SK-N-SH treated with all-trans-retinoic acid at 6 μM for 48 hours (cell line): ENCODE measurements at regions not wholly inside any gene's neighbourhood (a gene's known extent, or its start where the extent isn't known, plus 50 kb on each side); places are given as distances from the start of the nearest gene placed in this dataset.

ENCODE experiments used
- ARNTL ChIP-seq: fragments of 450-650 bp; formaldehyde crosslinking; IDR thresholded peaks from 2 replicates; pipeline ENCODE4 v1.5.0; 2020; ENCODE audit warnings: low read depth, mild to moderate bottlenecking, moderate library complexity, borderline replicate concordance
- ESRRG ChIP-seq: fragments of 250-450 bp; sonication (Bioruptor Pico); IDR thresholded peaks from 2 replicates; pipeline ENCODE4 v1.6.1; 2021; ENCODE audit warnings: mild to moderate bottlenecking
- RARB ChIP-seq: fragments of 250-450 bp; sonication (Bioruptor Pico); IDR thresholded peaks from 2 replicates; pipeline ENCODE4 v1.8.0; 2021; ENCODE audit warnings: mild to moderate bottlenecking, moderate library complexity
- TCF4 ChIP-seq: fragments of 250-450 bp; sonication (Bioruptor Pico); IDR thresholded peaks from 2 replicates; pipeline ENCODE4 v1.8.0; 2021; ENCODE audit warnings: mild to moderate bottlenecking, moderate library complexity, borderline replicate concordance
- ZC3H10 ChIP-seq: fragments of 250-450 bp; sonication (Bioruptor Pico); IDR thresholded peaks from 2 replicates; pipeline ENCODE4 v1.5.1; 2021; ENCODE audit warnings: mild to moderate bottlenecking, moderate library complexity
- ZFP3 ChIP-seq: fragments of 250-450 bp; sonication (Bioruptor Pico); IDR thresholded peaks from 2 replicates; pipeline ENCODE4 v1.5.0; 2020; ENCODE audit warnings: mild to moderate bottlenecking, moderate library complexity
- ZFP30 ChIP-seq: fragments of 450-650 bp; formaldehyde crosslinking; IDR thresholded peaks from 2 replicates; pipeline ENCODE4 v1.5.0; 2022; ENCODE audit warnings: mild to moderate bottlenecking, moderate library complexity
- ZNF8 ChIP-seq: fragments of 450-650 bp; formaldehyde crosslinking; IDR thresholded peaks from 2 replicates; pipeline ENCODE4 v1.5.0; 2020; ENCODE audit warnings: mild to moderate bottlenecking, moderate library complexity
- TF ChIP-seq, protein P1 (sequence below): fragments of 250-450 bp; sonication (Bioruptor Pico); IDR thresholded peaks from 2 replicates; pipeline ENCODE4 v1.5.0; 2020; ENCODE audit warnings: mild to moderate bottlenecking, moderate library complexity

DNA sequence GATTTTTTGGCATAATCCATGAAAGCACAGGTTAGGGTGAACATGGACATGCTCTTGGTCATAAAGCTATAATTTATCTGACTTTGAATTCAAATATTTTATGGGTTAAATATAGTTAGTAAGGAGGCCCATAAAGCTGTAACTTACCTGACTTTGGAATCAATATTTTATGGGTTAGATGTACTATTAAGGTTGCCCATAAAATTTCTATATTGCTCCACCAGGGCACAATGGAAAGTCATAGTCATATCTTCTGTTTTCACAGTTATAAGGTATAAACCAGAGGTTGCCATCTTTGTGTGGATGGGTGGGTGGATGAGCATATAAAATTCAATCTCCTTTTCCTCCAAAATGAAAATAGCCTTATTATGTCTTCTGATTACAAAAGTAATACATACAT lies 120.5 kb upstream of the ADAMTSL1 start:
- TF ChIP-seq, protein P1, sequence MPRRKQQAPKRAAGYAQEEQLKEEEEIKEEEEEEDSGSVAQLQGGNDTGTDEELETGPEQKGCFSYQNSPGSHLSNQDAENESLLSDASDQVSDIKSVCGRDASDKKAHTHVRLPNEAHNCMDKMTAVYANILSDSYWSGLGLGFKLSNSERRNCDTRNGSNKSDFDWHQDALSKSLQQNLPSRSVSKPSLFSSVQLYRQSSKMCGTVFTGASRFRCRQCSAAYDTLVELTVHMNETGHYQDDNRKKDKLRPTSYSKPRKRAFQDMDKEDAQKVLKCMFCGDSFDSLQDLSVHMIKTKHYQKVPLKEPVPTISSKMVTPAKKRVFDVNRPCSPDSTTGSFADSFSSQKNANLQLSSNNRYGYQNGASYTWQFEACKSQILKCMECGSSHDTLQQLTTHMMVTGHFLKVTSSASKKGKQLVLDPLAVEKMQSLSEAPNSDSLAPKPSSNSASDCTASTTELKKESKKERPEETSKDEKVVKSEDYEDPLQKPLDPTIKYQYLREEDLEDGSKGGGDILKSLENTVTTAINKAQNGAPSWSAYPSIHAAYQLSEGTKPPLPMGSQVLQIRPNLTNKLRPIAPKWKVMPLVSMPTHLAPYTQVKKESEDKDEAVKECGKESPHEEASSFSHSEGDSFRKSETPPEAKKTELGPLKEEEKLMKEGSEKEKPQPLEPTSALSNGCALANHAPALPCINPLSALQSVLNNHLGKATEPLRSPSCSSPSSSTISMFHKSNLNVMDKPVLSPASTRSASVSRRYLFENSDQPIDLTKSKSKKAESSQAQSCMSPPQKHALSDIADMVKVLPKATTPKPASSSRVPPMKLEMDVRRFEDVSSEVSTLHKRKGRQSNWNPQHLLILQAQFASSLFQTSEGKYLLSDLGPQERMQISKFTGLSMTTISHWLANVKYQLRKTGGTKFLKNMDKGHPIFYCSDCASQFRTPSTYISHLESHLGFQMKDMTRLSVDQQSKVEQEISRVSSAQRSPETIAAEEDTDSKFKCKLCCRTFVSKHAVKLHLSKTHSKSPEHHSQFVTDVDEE (CRISPR knock-in tag) = no peak
- no peak for TF ChIP-seq ESRRG (CRISPR knock-in tag)
- no peak for TF ChIP-seq ZC3H10 (CRISPR knock-in tag)
- no peak for TF ChIP-seq ZNF8
- no peak for TF ChIP-seq TCF4 (CRISPR knock-in tag)
- TF ChIP-seq ZFP3 (CRISPR knock-in tag) = no peak
- TF ChIP-seq RARB (CRISPR knock-in tag) = no peak
- TF ChIP-seq ZFP30 (CRISPR knock-in tag) = no peak
- no peak for TF ChIP-seq ARNTL (CRISPR knock-in tag)
